ENCODE measurements at regions not wholly inside any gene's neighbourhood (a gene's known extent, or its start where the extent isn't known, plus 50 kb on each side); places are given as distances from the start of the nearest gene placed in this dataset.
"Not testable (repeated sequence)": the region's sequence is repeated elsewhere in the genome, so short reads cannot be mapped to it uniquely, and the experiment has no call there.

GRCh38 chr4:20158195-20158594 is 93.5 kb upstream of the SLIT2 start:
- TF ChIP-seq CTCF (conservative IDR thresholded peaks at IDR 0.05; ENCODE audit: low read depth, low read length) = no peak
- H3K4me3 ChIP-seq (ENCODE audit: low read depth, low read length) = no peak overlapping the region
- no peak for DNase-seq (ENCODE audit: low read depth)

DNA sequence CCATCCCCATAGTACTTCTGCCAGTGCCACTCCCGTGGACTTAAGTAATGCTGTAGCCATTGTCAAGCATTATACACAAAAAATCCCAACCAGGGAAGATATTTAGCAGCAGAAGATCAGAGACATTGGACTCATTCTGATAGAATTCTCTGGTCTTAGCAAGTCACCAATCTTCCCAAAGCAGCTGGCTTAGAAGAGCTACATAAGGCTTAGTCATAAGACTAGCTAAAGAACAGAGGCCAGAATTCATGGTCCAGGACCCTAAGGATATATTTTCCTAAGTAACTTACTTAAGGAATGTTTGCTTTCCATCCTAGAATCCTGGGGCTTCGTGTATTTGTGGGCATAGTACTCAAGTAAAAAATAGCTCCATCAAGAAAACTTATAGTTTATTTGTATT is 100.3 kb upstream of the SLIT2 start:
- no peak for TF ChIP-seq CTCF (conservative IDR thresholded peaks at IDR 0.05; ENCODE audit: low read depth, low read length)
- H3K4me3 ChIP-seq (ENCODE audit: low read depth, low read length) = no peak overlapping the region
- no peak for DNase-seq (ENCODE audit: low read depth)

DNA sequence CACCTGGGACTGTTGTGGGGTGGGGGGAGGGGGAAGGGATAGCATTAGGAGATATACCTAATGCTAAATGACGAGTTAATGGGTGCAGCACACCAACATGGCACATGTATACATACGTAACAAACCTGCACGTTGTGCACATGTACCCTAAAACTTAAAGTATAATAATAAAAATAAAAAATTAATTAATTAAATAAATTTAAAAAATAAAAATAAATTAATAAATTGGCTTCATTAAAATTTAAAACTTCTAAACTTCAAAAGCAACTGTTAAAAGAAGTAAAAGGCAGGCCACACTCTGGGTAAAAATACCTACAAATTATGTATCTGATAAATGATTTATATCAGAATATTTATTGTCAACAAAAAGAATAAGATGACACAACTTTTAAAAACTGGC is 102.6 kb upstream of the SLIT2 start:
- not testable (repeated sequence) for DNase-seq (ENCODE audit: low read depth); H3K4me3 ChIP-seq (ENCODE audit: low read depth, low read length)

DNA sequence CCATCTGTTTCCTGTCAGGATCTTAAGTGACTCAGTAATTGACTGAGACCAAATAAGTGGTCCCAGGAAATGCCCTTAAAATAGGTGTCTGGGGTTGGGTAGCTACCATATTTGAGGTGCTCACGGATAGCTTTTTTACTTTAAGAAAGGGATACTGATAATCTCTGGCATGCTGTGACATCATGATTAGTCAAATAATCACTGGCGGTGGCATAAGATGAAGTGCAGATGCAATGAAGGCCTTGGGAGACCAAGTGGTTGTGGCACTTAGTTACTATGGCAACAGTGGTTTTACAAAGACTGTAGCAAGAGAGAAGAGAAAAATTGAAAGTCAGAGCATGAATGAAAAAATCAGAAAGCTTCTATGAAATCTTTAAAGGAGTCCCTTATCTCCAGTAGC is 114.5 kb upstream of the SLIT2 start:
- no peak for DNase-seq (ENCODE audit: low read depth)
- no peak for TF ChIP-seq CTCF (conservative IDR thresholded peaks at IDR 0.05; ENCODE audit: low read depth, low read length)
- no peak overlapping the region for H3K4me3 ChIP-seq (ENCODE audit: low read depth, low read length)

GRCh38 chr4:20127626-20128025 is 124.1 kb upstream of the SLIT2 start:
- H3K4me3 ChIP-seq (ENCODE audit: low read depth, low read length) = no peak overlapping the region
- TF ChIP-seq CTCF (conservative IDR thresholded peaks at IDR 0.05; ENCODE audit: low read depth, low read length) = no peak
- no peak for DNase-seq (ENCODE audit: low read depth)

GRCh38 chr4:20126906-20127305 is 124.8 kb upstream of the SLIT2 start:
- no peak overlapping the region for H3K4me3 ChIP-seq (ENCODE audit: low read depth, low read length)
- no peak for TF ChIP-seq CTCF (conservative IDR thresholded peaks at IDR 0.05; ENCODE audit: low read depth, low read length)
- DNase-seq (ENCODE audit: low read depth) = no peak

GRCh38 chr4:20124317-20125026 is 127.2 kb upstream of the SLIT2 start:
- no peak for TF ChIP-seq CTCF (conservative IDR thresholded peaks at IDR 0.05; ENCODE audit: low read depth, low read length)
- no peak for DNase-seq (ENCODE audit: low read depth)
- H3K4me3 ChIP-seq (ENCODE audit: low read depth, low read length) = no peak overlapping the region
